KBM-7 (cell line): ENCODE measurements at regions not wholly inside any gene's neighbourhood (a gene's known extent, or its start where the extent isn't known, plus 50 kb on each side); places are given as distances from the start of the nearest gene placed in this dataset.

Experiments
- DNase-seq: peaks from one replicate; pipeline ENCODE4 v3.0.0-alpha.2; 2015
- in situ Hi-C: fragments of 300-500 bp; cut with MboI; formaldehyde crosslinking; loops from 2 replicates; pipeline ENCODE4 v1.14.3; 2020; ENCODE audit warnings: low sequenced_read_pairs, low pct_unique_long_range_greater_than_20kb, mixed read lengths

GRCh38 chr22:47376322-47376700 lies 613.9 kb downstream of the TBC1D22A start:
- no peak for DNase-seq
- in situ Hi-C loops: no loop called here

GRCh38 chr22:47375621-47376321 lies 613.3 kb downstream of the TBC1D22A start:
- in situ Hi-C loops: no loop called here
- DNase-seq: no peak

- in situ Hi-C loops: no loop called here
- DNase-seq: no peak
Measured at GRCh38 chr22:47374901-47375575, 612.6 kb downstream of the TBC1D22A start.

- in situ Hi-C loops: no loop called here
Measured at GRCh38 chr22:47374273-47374771, 611.9 kb downstream of the TBC1D22A start.

GRCh38 chr22:47373648-47374272 lies 611.3 kb downstream of the TBC1D22A start:
- no peak for DNase-seq
- in situ Hi-C loops: no loop called here

More at GRCh38 chr22:47374273-47374771, 611.9 kb downstream of the TBC1D22A start:
- no peak for DNase-seq

GRCh38 chr22:47372596-47373385 lies 610.3 kb downstream of the TBC1D22A start:
- in situ Hi-C loops: no loop called here
- no peak for DNase-seq

- no peak for DNase-seq
- in situ Hi-C loops: no loop called here
Measured at GRCh38 chr22:47372111-47372581, 609.7 kb downstream of the TBC1D22A start.

- in situ Hi-C loops: no loop called here
Measured at GRCh38 chr22:47371263-47372090, 609.0 kb downstream of the TBC1D22A start.

GRCh38 chr22:47370448-47371262 lies 608.2 kb downstream of the TBC1D22A start:
- no peak for DNase-seq
- in situ Hi-C loops: no loop called here

More at GRCh38 chr22:47371263-47372090, 609.0 kb downstream of the TBC1D22A start:
- no peak for DNase-seq

- no peak for DNase-seq
- in situ Hi-C loops: no loop called here
Measured at GRCh38 chr22:47369431-47370015, 607.1 kb downstream of the TBC1D22A start.

GRCh38 chr22:47369020-47369419 lies 606.6 kb downstream of the TBC1D22A start:
- in situ Hi-C loops: no loop called here
- no peak for DNase-seq

GRCh38 chr22:47367993-47368945 lies 605.8 kb downstream of the TBC1D22A start:
- DNase-seq: no peak
- in situ Hi-C loops: no loop called here

GRCh38 chr22:47367107-47367690 lies 604.7 kb downstream of the TBC1D22A start:
- in situ Hi-C loops: no loop called here
- no peak for DNase-seq

GRCh38 chr22:47366026-47366767 lies 603.7 kb downstream of the TBC1D22A start:
- in situ Hi-C loops: no loop called here
- no peak for DNase-seq

- no peak for DNase-seq
- in situ Hi-C loops: no loop called here
Measured at GRCh38 chr22:47361247-47361646, 598.8 kb downstream of the TBC1D22A start.
